DOHH2 (cell line): ENCODE measurements at regions not wholly inside any gene's neighbourhood (a gene's known extent, or its start where the extent isn't known, plus 50 kb on each side); places are given as distances from the start of the nearest gene placed in this dataset.

Source experiments
- H3F3A ChIP-seq: fragments of 200-600 bp; sonication (generic), shearing (Covaris generic); 2 replicates; pipeline ENCODE4 v1.6.0; 2016; ENCODE audit warnings: antibody characterized with exemption, mild to moderate bottlenecking; ENCODE audit not compliant: control insufficient read depth, insufficient read depth
- H3K27ac ChIP-seq: fragments of 200-600 bp; sonication (generic); 2 replicates; pipeline ENCODE4 v1.5.1; 2014; ENCODE audit warnings: low read depth, mild to moderate bottlenecking, low read length, moderate library complexity
- H3K27me3 ChIP-seq: fragments of 200-600 bp; sonication (generic); 2 replicates; pipeline ENCODE4 v1.6.1; 2014; ENCODE audit warnings: mild to moderate bottlenecking, low read length, mixed read lengths; ENCODE audit not compliant: control insufficient read depth
- H3K36me3 ChIP-seq: fragments of 200-600 bp; sonication (generic); 2 replicates; pipeline ENCODE4 v1.6.1; 2014; ENCODE audit warnings: mild to moderate bottlenecking, low read length, moderate library complexity, mixed read lengths; ENCODE audit not compliant: control insufficient read depth
- H3K4me1 ChIP-seq: fragments of 200-600 bp; sonication (generic); 2 replicates; pipeline ENCODE4 v1.6.1; 2014; ENCODE audit warnings: mild to moderate bottlenecking, low read length, mixed read lengths; ENCODE audit not compliant: control insufficient read depth
- H3K4me2 ChIP-seq: fragments of 200-600 bp; sonication (generic); 2 replicates; pipeline ENCODE4 v1.6.0; 2014; ENCODE audit warnings: mild to moderate bottlenecking, low read length, moderate library complexity
- H3K4me3 ChIP-seq: fragments of 200-600 bp; sonication (generic); 2 replicates; pipeline ENCODE4 v1.5.1; 2014; ENCODE audit warnings: mild to moderate bottlenecking, low read length, mixed read lengths
- H3K79me2 ChIP-seq: fragments of 200-600 bp; sonication (generic); 2 replicates; pipeline ENCODE4 v1.6.1; 2014; ENCODE audit warnings: mild to moderate bottlenecking, low read length, mixed read lengths; ENCODE audit not compliant: control insufficient read depth
- H3K9me2 ChIP-seq: fragments of 200-600 bp; sonication (generic); replicated peaks from 2 replicates; pipeline ENCODE4 v1.6.1; 2014; ENCODE audit warnings: mild to moderate bottlenecking, low read length, mixed read lengths; ENCODE audit not compliant: control insufficient read depth
- H3K9me3 ChIP-seq: fragments of 200-600 bp; sonication (generic); 2 replicates; pipeline ENCODE4 v1.6.1; 2014; ENCODE audit warnings: antibody characterized with exemption, low read length, mixed read lengths; ENCODE audit not compliant: control insufficient read depth, insufficient read depth
- H4K20me1 ChIP-seq: fragments of 200-600 bp; sonication (generic); 2 replicates; pipeline ENCODE4 v1.6.0; 2014; ENCODE audit warnings: low read depth, mild to moderate bottlenecking, antibody characterized with exemption, low read length, moderate library complexity; ENCODE audit not compliant: control insufficient read depth, insufficient read depth
- CTCF ChIP-seq: fragments of 200-600 bp; sonication (generic); IDR thresholded peaks from one replicate; pipeline ENCODE4 v1.5.1; 2014; ENCODE audit warnings: antibody characterized with exemption, mild to moderate bottlenecking, low read depth, low read length; ENCODE audit not compliant: poor library complexity, severe bottlenecking
- EZH2phosphoT487 ChIP-seq: fragments of 200-600 bp; sonication (generic); IDR thresholded peaks from 2 replicates; pipeline ENCODE4 v1.6.1; 2017; ENCODE audit warnings: borderline replicate concordance, mild to moderate bottlenecking, antibody characterized with exemption, low read length, moderate library complexity, mixed read lengths

- Histone ChIP-seq H3K36me3 (no peaks in the 10 kb centered on the region), H4K20me1 (no peaks in the 10 kb centered on the region), H3K27ac (no peak overlapping the region), H3K4me2 (no peak overlapping the region), H3K4me3 (no peak overlapping the region), H3K9me2 (no peaks in the 10 kb centered on the region), H3K9me3 (no peaks in the 10 kb centered on the region), H3K79me2 (no peaks in the 10 kb centered on the region), H3K27me3 (no peaks in the 10 kb centered on the region), H3K4me1 (no peaks in the 10 kb centered on the region), H3F3A (no peaks in the 10 kb centered on the region)
- TF ChIP-seq CTCF (no peak), EZH2phosphoT487 (no peak)
Observed at GRCh38 chr6:165827190-165827518, 164.1 kb upstream of the PDE10A start.

- no peaks in the 10 kb centered on the region for H3K79me2 ChIP-seq
- no peaks in the 10 kb centered on the region for H3K4me1 ChIP-seq
- H3K36me3 ChIP-seq, result no peaks in the 10 kb centered on the region
- no peaks in the 10 kb centered on the region for H4K20me1 ChIP-seq
- H3K4me2 ChIP-seq, result no peak overlapping the region
- H3K27me3 ChIP-seq, result no peaks in the 10 kb centered on the region
- no peak for TF ChIP-seq CTCF
- no peak for TF ChIP-seq EZH2phosphoT487
- no peaks in the 10 kb centered on the region for H3K9me3 ChIP-seq
- no peak overlapping the region for H3K4me3 ChIP-seq
- H3F3A ChIP-seq, result no peaks in the 10 kb centered on the region
- H3K9me2 ChIP-seq, result no peaks in the 10 kb centered on the region
- H3K27ac ChIP-seq, result no peak overlapping the region
Observed at GRCh38 chr6:165826487-165827189, 163.6 kb upstream of the PDE10A start.

- H3K27ac ChIP-seq, result no peak overlapping the region
- H3F3A ChIP-seq, result no peaks in the 10 kb centered on the region
- no peaks in the 10 kb centered on the region for H3K36me3 ChIP-seq
- no peaks in the 10 kb centered on the region for H3K79me2 ChIP-seq
- H3K9me2 ChIP-seq, result no peaks in the 10 kb centered on the region
- no peak overlapping the region for H3K4me3 ChIP-seq
- no peaks in the 10 kb centered on the region for H3K4me1 ChIP-seq
- TF ChIP-seq EZH2phosphoT487, result no peak
- TF ChIP-seq CTCF, result no peak
- H3K9me3 ChIP-seq, result no peaks in the 10 kb centered on the region
- H4K20me1 ChIP-seq, result no peaks in the 10 kb centered on the region
- H3K4me2 ChIP-seq, result no peak overlapping the region
- no peaks in the 10 kb centered on the region for H3K27me3 ChIP-seq
Observed at GRCh38 chr6:165825256-165825815, 162.3 kb upstream of the PDE10A start.
